ENCODE measurements at regions not wholly inside any gene's neighbourhood (a gene's known extent, or its start where the extent isn't known, plus 50 kb on each side); places are given as distances from the start of the nearest gene placed in this dataset.
A peak's percentile ranks its signal among the peaks of the same experiment; 100 is the strongest.
"Not testable (repeated sequence)": the region's sequence is repeated elsewhere in the genome, so short reads cannot be mapped to it uniquely, and the experiment has no call there.

DNA sequence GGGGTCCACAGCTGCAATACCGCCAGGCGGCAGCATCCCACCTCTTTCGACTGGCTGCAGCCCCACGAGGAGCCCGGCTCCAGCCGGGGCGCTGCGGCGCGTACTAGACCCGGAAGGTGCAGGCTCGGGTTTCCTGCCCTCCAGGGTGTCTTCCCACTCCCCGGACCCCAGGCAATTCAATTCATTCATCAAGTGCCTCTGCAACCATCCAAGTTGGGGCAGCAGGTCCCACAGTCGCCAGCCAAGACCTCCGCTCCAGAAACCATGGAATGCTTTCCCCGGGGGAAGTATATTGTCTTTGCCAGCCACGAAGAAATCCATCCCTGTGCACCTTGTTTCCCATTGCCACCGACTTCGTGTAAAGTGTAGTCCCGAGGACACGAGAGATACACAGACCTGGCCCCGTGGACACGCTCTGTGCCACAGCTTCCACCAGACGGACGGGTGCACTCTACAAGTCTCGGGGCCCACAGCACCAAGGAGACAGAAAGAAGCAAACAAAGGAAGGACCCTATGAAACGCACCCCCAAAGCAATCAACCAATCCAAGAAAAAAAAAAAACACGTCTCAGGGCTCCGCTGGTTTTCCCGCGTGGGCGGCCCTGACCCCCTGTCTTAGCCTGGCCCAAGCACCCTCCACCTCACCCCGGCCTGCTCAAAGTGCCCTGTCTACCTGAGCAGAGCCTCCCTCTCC lies 3930.2 kb upstream of the OR11H1 start:
- not testable (repeated sequence) for DNase-seq (ENCODE audit: low spot score); H3K4me1 Mint-ChIP-seq (ENCODE audit: unreplicated experiment); H3K27ac Mint-ChIP-seq (ENCODE audit: unreplicated experiment); H3K4me3 Mint-ChIP-seq (ENCODE audit: unreplicated experiment)
- Mint-ChIP-seq H3K27me3 (ENCODE audit: unreplicated experiment) (peaks cover 16% of the 10 kb centered on the region), H3K36me3 (ENCODE audit: low read depth, unreplicated experiment) (peaks cover 18% of the 10 kb centered on the region), H3K9me3 (ENCODE audit: unreplicated experiment) (peaks cover 52% of the 10 kb centered on the region)

DNA sequence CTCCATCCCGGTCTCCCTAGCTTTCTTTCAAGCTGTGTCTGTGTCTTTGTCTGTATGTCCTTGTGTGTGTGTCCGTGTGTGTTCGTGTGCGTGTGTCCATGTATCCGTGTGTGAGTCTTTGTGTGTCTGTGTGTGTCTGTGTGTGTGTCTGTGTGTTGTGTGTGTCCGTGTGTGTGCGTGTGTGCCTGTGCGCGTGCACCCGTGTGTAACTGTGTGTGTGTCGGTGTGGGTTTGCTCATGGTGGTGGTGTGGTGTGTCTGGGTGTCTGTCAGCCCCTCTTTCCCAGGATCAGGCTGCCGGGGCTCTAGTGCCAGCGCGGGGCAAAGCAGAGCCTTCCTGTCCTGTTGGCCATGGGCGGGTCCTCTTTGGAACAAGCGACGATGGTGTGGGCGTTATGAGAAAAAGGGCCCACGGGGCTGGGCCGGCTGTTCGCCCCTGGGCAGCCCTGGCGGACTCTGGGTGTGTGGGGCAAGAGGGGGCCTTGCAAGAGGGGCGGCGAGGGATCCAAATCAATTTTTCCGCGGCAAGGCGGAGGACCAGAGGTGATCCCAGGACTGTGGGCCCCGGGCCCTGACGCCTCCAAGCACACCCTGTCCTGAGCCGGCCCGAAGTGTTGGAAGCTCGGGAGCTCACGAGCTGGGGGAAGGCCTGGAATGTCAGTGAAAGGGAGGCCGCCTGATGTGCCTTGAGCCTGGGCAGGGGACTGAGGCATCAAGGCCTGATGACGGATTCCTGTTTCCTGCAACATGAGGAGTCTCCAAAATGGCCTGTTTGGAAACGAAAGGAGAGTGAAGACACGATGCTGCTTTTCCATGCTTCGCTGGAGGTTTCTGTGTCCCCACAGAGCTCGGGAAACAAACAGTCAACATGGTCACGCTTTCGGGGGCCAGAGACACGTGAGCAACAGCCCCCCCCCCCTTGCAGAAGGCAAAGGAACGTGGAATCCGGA lies 3929.2 kb upstream of the OR11H1 start:
- peaks cover 45% of the 10 kb centered on the region for H3K9me3 Mint-ChIP-seq (ENCODE audit: unreplicated experiment)

DNA sequence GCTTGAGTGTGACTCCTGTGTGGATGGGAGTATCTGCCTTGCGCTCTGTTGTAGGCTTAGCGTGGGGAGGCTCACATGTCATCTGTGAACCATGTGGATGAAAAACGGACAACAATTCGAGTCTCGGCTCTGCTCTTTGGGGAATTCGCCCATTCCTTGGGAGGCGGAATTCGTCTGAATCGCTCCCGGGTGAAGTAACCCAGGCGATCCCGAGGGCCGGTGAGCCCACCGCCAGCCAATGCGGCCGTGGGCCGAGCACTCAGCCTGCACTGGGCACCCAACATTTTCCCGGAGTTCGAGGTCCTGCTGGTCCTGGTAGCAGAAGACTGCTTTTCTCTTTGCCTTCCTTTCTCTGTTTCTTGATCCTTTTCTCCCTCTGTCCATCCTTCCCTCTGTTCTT lies 3928.5 kb upstream of the OR11H1 start:
- not testable (repeated sequence) for H3K4me3 Mint-ChIP-seq (ENCODE audit: unreplicated experiment); H3K27ac Mint-ChIP-seq (ENCODE audit: unreplicated experiment); DNase-seq (ENCODE audit: low spot score); H3K4me1 Mint-ChIP-seq (ENCODE audit: unreplicated experiment)
- Mint-ChIP-seq H3K9me3 (ENCODE audit: unreplicated experiment) (peaks cover 42% of the 10 kb centered on the region), H3K36me3 (ENCODE audit: low read depth, unreplicated experiment) (peaks cover 13% of the 10 kb centered on the region), H3K27me3 (ENCODE audit: unreplicated experiment) (peaks cover 16% of the 10 kb centered on the region)

More for the DNA sequence above, 3929.2 kb upstream of the OR11H1 start:
- DNase-seq (ENCODE audit: low spot score), result no peak
- Mint-ChIP-seq H3K4me1 (ENCODE audit: unreplicated experiment) (no peaks in the 10 kb centered on the region), H3K27me3 (ENCODE audit: unreplicated experiment) (peaks cover 16% of the 10 kb centered on the region), H3K27ac (ENCODE audit: unreplicated experiment) (peak overlapping the region; percentile 11), H3K36me3 (ENCODE audit: low read depth, unreplicated experiment) (peaks cover 13% of the 10 kb centered on the region), H3K4me3 (ENCODE audit: unreplicated experiment) (peak overlapping the region; percentile 82)
- TF ChIP-seq, protein P1, sequence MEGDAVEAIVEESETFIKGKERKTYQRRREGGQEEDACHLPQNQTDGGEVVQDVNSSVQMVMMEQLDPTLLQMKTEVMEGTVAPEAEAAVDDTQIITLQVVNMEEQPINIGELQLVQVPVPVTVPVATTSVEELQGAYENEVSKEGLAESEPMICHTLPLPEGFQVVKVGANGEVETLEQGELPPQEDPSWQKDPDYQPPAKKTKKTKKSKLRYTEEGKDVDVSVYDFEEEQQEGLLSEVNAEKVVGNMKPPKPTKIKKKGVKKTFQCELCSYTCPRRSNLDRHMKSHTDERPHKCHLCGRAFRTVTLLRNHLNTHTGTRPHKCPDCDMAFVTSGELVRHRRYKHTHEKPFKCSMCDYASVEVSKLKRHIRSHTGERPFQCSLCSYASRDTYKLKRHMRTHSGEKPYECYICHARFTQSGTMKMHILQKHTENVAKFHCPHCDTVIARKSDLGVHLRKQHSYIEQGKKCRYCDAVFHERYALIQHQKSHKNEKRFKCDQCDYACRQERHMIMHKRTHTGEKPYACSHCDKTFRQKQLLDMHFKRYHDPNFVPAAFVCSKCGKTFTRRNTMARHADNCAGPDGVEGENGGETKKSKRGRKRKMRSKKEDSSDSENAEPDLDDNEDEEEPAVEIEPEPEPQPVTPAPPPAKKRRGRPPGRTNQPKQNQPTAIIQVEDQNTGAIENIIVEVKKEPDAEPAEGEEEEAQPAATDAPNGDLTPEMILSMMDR (IDR thresholded peaks at IDR 0.05; ENCODE audit: unreplicated experiment), result no peak

DNA sequence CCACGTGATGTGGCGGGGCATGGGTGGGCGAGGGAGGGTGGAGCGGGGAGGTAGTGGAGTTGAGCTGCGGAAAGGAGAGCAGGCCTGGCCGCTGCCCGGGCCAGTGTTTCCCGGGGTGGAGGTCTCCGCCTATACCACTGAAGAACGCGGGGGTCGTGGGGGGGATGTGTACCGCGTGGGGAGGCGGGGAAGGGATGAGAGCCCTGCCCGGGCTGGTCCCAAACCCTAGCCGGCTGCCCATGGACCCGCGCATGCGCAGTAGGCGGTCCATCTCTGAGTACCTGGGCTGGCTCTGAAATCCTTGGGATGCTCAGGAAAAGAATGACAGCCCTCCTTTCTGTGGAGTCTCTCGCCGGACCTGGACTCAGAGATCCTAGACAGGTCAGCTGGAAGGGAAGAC lies 3927.8 kb upstream of the OR11H1 start:
- not testable (repeated sequence) for H3K4me1 Mint-ChIP-seq (ENCODE audit: unreplicated experiment); DNase-seq (ENCODE audit: low spot score); H3K4me3 Mint-ChIP-seq (ENCODE audit: unreplicated experiment); H3K27ac Mint-ChIP-seq (ENCODE audit: unreplicated experiment)
- Mint-ChIP-seq H3K27me3 (ENCODE audit: unreplicated experiment) (peaks cover 22% of the 10 kb centered on the region), H3K9me3 (ENCODE audit: unreplicated experiment) (peaks cover 49% of the 10 kb centered on the region), H3K36me3 (ENCODE audit: low read depth, unreplicated experiment) (peaks cover 13% of the 10 kb centered on the region)

DNA sequence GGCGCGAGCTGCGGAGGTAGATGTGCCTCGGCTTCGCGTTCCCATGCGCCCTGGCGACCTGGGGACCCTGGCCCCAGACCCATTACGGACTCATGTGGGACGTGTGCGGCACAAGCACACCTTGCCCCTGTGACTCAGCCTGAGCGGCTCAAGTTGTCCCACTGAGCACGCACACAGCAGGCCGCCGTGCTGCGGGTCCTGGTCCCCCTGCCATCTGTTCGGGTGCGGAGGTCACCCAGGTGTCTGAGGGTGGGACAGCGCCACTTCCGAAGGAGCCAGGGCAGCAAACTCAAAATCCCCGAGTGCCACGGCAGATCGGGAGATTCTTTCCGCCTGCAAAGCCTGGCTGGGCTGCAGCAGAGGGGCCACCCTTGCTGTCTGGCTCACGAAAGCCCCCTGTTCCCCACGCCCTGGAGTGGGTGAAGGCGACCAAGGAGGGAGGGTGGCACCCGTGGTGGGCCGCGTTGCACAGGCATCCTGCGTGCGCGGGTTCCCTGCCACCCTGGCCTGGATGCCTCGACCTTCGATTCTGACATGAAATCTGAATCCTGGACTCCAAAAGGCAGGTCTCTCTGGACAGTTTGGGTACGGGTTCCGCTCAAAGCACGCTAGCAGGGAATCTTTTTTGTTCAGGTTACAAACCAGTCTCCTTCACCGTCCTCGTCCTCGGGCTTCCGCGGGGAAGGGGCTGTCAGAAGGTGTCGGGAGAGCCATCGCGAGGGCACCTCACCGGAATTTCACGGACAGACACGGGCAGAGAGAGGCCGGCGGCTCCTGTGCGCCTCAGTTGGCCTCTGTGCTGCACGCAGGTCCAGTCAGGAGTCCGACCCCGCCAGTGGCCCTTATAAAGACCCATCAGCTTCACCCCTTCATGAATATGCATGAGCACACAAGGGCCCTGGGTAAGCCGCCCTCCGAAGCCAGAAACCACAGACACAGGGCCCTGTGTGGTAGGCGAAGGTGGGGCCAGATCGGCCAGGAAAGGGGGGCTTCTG lies 3926.8 kb upstream of the OR11H1 start:
- Mint-ChIP-seq H3K36me3 (ENCODE audit: low read depth, unreplicated experiment) (peaks cover 13% of the 10 kb centered on the region), H3K9me3 (ENCODE audit: unreplicated experiment) (peaks cover 54% of the 10 kb centered on the region), H3K27me3 (ENCODE audit: unreplicated experiment) (peaks cover 28% of the 10 kb centered on the region)
- not testable (repeated sequence) for H3K4me1 Mint-ChIP-seq (ENCODE audit: unreplicated experiment); H3K27ac Mint-ChIP-seq (ENCODE audit: unreplicated experiment); H3K4me3 Mint-ChIP-seq (ENCODE audit: unreplicated experiment); DNase-seq (ENCODE audit: low spot score)

DNA sequence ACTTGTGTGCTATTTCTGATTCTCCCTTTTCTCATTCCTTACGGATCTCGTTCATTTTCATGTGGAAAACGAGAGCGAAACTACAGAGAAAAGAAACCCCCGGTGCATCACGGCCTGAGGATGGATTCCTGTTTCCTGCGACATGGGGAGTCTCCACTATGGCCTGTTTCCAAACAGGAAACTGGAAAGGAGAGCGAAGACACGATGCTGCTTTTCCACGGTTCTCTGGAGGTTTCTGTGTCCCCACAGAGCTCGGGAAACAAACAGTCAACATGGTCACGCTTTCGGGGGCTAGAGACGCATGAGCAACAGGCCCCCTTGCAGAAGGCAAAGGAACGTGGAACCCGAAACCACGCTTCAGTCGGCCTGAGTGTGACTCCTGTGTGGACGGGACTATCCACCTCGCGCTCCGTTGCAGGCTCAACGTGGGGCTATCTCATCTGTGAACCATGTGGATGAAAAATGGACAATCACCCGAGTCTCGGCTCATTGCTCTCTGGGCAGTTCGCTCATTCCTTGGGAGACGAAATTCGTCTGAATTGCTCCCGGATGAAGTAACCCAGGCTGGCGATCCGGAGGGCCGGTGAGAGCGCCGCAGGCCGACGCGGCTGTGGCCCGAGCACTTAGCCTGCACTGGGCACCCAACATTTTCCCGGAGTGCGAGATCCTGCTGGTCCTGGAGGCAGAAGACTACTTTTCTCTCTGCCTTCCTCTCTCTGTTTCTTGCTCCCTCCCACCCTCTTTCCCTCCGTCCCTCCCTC lies 3923.2 kb upstream of the OR11H1 start:
- H3K4me1 Mint-ChIP-seq (ENCODE audit: unreplicated experiment); DNase-seq (ENCODE audit: low spot score); H3K27ac Mint-ChIP-seq (ENCODE audit: unreplicated experiment); H3K4me3 Mint-ChIP-seq (ENCODE audit: unreplicated experiment): not testable (repeated sequence)
- peaks cover 62% of the 10 kb centered on the region for H3K9me3 Mint-ChIP-seq (ENCODE audit: unreplicated experiment)
- peaks cover 21% of the 10 kb centered on the region for H3K27me3 Mint-ChIP-seq (ENCODE audit: unreplicated experiment)
- H3K36me3 Mint-ChIP-seq (ENCODE audit: low read depth, unreplicated experiment), result peaks cover 11% of the 10 kb centered on the region

All from endothelial cell (in vitro differentiated cells).